Naive thymus-derived CD4-positive, alpha-beta T cell (primary cell): ENCODE measurements at regions not wholly inside any gene's neighbourhood (a gene's known extent, or its start where the extent isn't known, plus 50 kb on each side); places are given as distances from the start of the nearest gene placed in this dataset.

Source experiments
- ATAC-seq: fragments of 150-1000 bp; cut with Tn5 transposase; 2 replicates; pipeline ENCODE4 v1.10.0; 2021; ENCODE audit warnings: mild to moderate bottlenecking, moderate library complexity
- CTCF ChIA-PET: fragments of 350-600 bp; sonication (Branson Sonifier 250); formaldehyde crosslinking; loops from one replicate; lab custom pipeline; 2021; ENCODE audit warnings: antibody characterized with exemption; lab: Charles Lee
- POLR2A ChIA-PET: fragments of 350-600 bp; sonication (Branson Sonifier 250); formaldehyde crosslinking; loops from one replicate; lab custom pipeline; 2021; ENCODE audit warnings: antibody characterized with exemption, inconsistent platforms; lab: Charles Lee
- DNase-seq, 9 donors: peaks; one replicate each; pipeline versions ENCODE4 v3.0.0 to v3.0.0-alpha.2; 2020 to 2022; ENCODE audit warnings: mixed read lengths in 1 of 9
- H3K27ac ChIP-seq: one replicate; pipeline ENCODE4 v1.7.0; 2013; ENCODE audit warnings: mild to moderate bottlenecking, low read depth, low read length, moderate library complexity
- H3K27me3 ChIP-seq, 2 donors: one replicate each; pipeline ENCODE4 v1.7.0; 2013; ENCODE audit warnings: low read length in 2 of 2, mild to moderate bottlenecking in 2 of 2, moderate library complexity in 2 of 2; ENCODE audit not compliant: control insufficient read depth in 2 of 2, insufficient read depth in 2 of 2
- H3K36me3 ChIP-seq, 3 experiments: 1 replicate in 2 of 3; 2 replicates in 1 of 3; pipeline ENCODE4 v1.7.0; 2013; ENCODE audit warnings: low read length in 3 of 3, mild to moderate bottlenecking in 3 of 3, moderate library complexity in 1 of 3; ENCODE audit not compliant: insufficient read depth in 3 of 3, control insufficient read depth in 2 of 3
- H3K4me1 ChIP-seq, 2 donors: one replicate each; pipeline ENCODE4 v1.7.0; 2013; ENCODE audit warnings: low read length in 2 of 2, mild to moderate bottlenecking in 2 of 2, moderate library complexity in 1 of 2; ENCODE audit not compliant: control insufficient read depth in 2 of 2, insufficient read depth in 2 of 2
- H3K4me3 ChIP-seq: 2 replicates; pipeline ENCODE4 v1.7.0; 2013; ENCODE audit warnings: mild to moderate bottlenecking, low read length
- H3K9me3 ChIP-seq, 3 experiments: 1 replicate in 2 of 3; 2 replicates in 1 of 3; pipeline ENCODE4 v1.7.0; 2013; ENCODE audit warnings: low read length in 3 of 3; ENCODE audit not compliant: control insufficient read depth in 2 of 3
- H3K27ac Mint-ChIP-seq, 9 donors: one replicate each; pipeline ENCODE4 v1.8.0; 2020 to 2022; ENCODE audit warnings: mixed read lengths in 9 of 9, mild to moderate bottlenecking in 8 of 9, moderate library complexity in 5 of 9, inconsistent platforms in 2 of 9
- H3K27me3 Mint-ChIP-seq, 5 donors: one replicate each; pipeline ENCODE4 v1.8.0; 2021 to 2022; ENCODE audit warnings: mixed read lengths in 5 of 5, mild to moderate bottlenecking in 1 of 5
- H3K36me3 Mint-ChIP-seq, 5 donors: one replicate each; pipeline ENCODE4 v1.8.0; 2020 to 2022; ENCODE audit warnings: mixed read lengths in 5 of 5, mild to moderate bottlenecking in 3 of 5, inconsistent platforms in 1 of 5
- H3K4me1 Mint-ChIP-seq, 7 donors: one replicate each; pipeline ENCODE4 v1.8.0; 2020 to 2022; ENCODE audit warnings: mixed read lengths in 7 of 7, mild to moderate bottlenecking in 3 of 7, inconsistent platforms in 1 of 7
- H3K4me3 Mint-ChIP-seq, 10 donors: one replicate each; pipeline ENCODE4 v1.8.0; 2020 to 2022; ENCODE audit warnings: mild to moderate bottlenecking in 10 of 10, mixed read lengths in 10 of 10, moderate library complexity in 6 of 10, inconsistent platforms in 2 of 10
- H3K9me3 Mint-ChIP-seq, 11 donors: one replicate each; pipeline ENCODE4 v1.8.0; 2020 to 2022; ENCODE audit warnings: mixed read lengths in 11 of 11, mild to moderate bottlenecking in 4 of 11, inconsistent platforms in 1 of 11, moderate library complexity in 1 of 11
- intact Hi-C, 2 donors: fragments of 100-400 bp; cut with micrococcal nuclease; formaldehyde crosslinking; loops; one replicate each; pipeline ENCODE4 v1.15.1; 2023

GRCh38 chr7:42332605-42333222 is 95.7 kb upstream of the GLI3 start:
- Mint-ChIP-seq H3K27me3 (peaks cover 0 to 3% (median 0%) of the 10 kb centered on the region in 5 donors), H3K9me3 (peaks cover 4 to 21% (median 14%) of the 10 kb centered on the region in 11 donors), H3K4me3 (no peak overlapping the region), H3K4me1 (no peaks in the 10 kb centered on the region), H3K27ac (no peak overlapping the region), H3K36me3 (peaks cover 0 to 4% (median 0%) of the 10 kb centered on the region in 5 donors)
- ATAC-seq (no peak), DNase-seq (no peak)
- POLR2A ChIA-PET = no interaction called here
- Histone ChIP-seq H3K27ac (no peak overlapping the region), H3K36me3 (no peaks in the 10 kb centered on the region), H3K27me3 (no peaks in the 10 kb centered on the region), H3K4me1 (no peaks in the 10 kb centered on the region), H3K9me3 (peaks cover 0 to 4% (median 0%) of the 10 kb centered on the region in 3 experiments), H3K4me3 (no peak overlapping the region)
- intact Hi-C loops = no loop called here
- CTCF ChIA-PET = no interaction called here

- Mint-ChIP-seq H3K4me1 (no peaks in the 10 kb centered on the region), H3K36me3 (no peaks in the 10 kb centered on the region), H3K27me3 (peaks cover 0 to 6% (median 0%) of the 10 kb centered on the region in 5 donors), H3K9me3 (peaks cover 0 to 5% (median 0%) of the 10 kb centered on the region in 11 donors), H3K4me3 (no peak overlapping the region), H3K27ac (no peak overlapping the region)
- intact Hi-C loops = no loop called here
- H3K27ac ChIP-seq = no peak overlapping the region
- CTCF ChIA-PET = no interaction called here
- H3K4me3 ChIP-seq = no peak overlapping the region
- POLR2A ChIA-PET = no interaction called here
- no peaks in the 10 kb centered on the region for H3K36me3 ChIP-seq
- DNase-seq (no peak), ATAC-seq (no peak)
- no peaks in the 10 kb centered on the region for H3K27me3 ChIP-seq
- no peaks in the 10 kb centered on the region for H3K4me1 ChIP-seq
- H3K9me3 ChIP-seq = no peaks in the 10 kb centered on the region
Observed at GRCh38 chr7:42319631-42320030, 82.6 kb upstream of the GLI3 start.

- intact Hi-C loops = no loop called here
- ATAC-seq = no peak
Observed at GRCh38 chr7:42315631-42316030, 78.6 kb upstream of the GLI3 start.

GRCh38 chr7:42315103-42315502 is 78.1 kb upstream of the GLI3 start:
- Mint-ChIP-seq H3K27ac (no peak overlapping the region), H3K4me1 (no peaks in the 10 kb centered on the region), H3K27me3 (peaks cover 0 to 6% (median 0%) of the 10 kb centered on the region in 5 donors), H3K9me3 (peaks cover 0 to 26% (median 8%) of the 10 kb centered on the region in 11 donors), H3K4me3 (no peak overlapping the region), H3K36me3 (no peaks in the 10 kb centered on the region)
- H3K4me3 ChIP-seq = no peak overlapping the region
- H3K36me3 ChIP-seq = no peaks in the 10 kb centered on the region
- H3K4me1 ChIP-seq = no peaks in the 10 kb centered on the region
- no peak overlapping the region for H3K27ac ChIP-seq
- ChIA-PET CTCF (no interaction called here), POLR2A (no interaction called here)
- DNase-seq = no peak
- H3K9me3 ChIP-seq = no peaks in the 10 kb centered on the region
- no peak for ATAC-seq
- intact Hi-C loops = no loop called here
- no peaks in the 10 kb centered on the region for H3K27me3 ChIP-seq

More at GRCh38 chr7:42315631-42316030, 78.6 kb upstream of the GLI3 start:
- POLR2A ChIA-PET = no interaction called here
- Histone ChIP-seq H3K4me3 (no peak overlapping the region), H3K9me3 (no peaks in the 10 kb centered on the region), H3K36me3 (no peaks in the 10 kb centered on the region), H3K27me3 (no peaks in the 10 kb centered on the region), H3K27ac (no peak overlapping the region), H3K4me1 (no peaks in the 10 kb centered on the region)
- no peaks in the 10 kb centered on the region for H3K36me3 Mint-ChIP-seq
- H3K27me3 Mint-ChIP-seq = peaks cover 0 to 6% (median 0%) of the 10 kb centered on the region in 5 donors
- no peak for DNase-seq
- CTCF ChIA-PET = no interaction called here
- no peaks in the 10 kb centered on the region for H3K4me1 Mint-ChIP-seq
- no peak overlapping the region for H3K27ac Mint-ChIP-seq
- peaks cover 0 to 25% (median 8%) of the 10 kb centered on the region in 11 donors for H3K9me3 Mint-ChIP-seq
- no peak overlapping the region for H3K4me3 Mint-ChIP-seq

- Mint-ChIP-seq H3K9me3 (peaks cover 0 to 26% (median 8%) of the 10 kb centered on the region in 11 donors), H3K36me3 (no peaks in the 10 kb centered on the region), H3K4me3 (no peak overlapping the region), H3K4me1 (no peaks in the 10 kb centered on the region), H3K27me3 (peaks cover 0 to 6% (median 0%) of the 10 kb centered on the region in 5 donors), H3K27ac (no peak overlapping the region)
- no peak overlapping the region for H3K27ac ChIP-seq
- DNase-seq = no peak
- H3K36me3 ChIP-seq = no peaks in the 10 kb centered on the region
- H3K4me3 ChIP-seq = no peak overlapping the region
- ChIA-PET POLR2A (no interaction called here), CTCF (no interaction called here)
- no peaks in the 10 kb centered on the region for H3K27me3 ChIP-seq
- intact Hi-C loops = no loop called here
- no peak for ATAC-seq
- no peaks in the 10 kb centered on the region for H3K9me3 ChIP-seq
- H3K4me1 ChIP-seq = no peaks in the 10 kb centered on the region
Observed at GRCh38 chr7:42314696-42315095, 77.7 kb upstream of the GLI3 start.

- ChIA-PET POLR2A (no interaction called here), CTCF (no interaction called here)
- ATAC-seq = no peak
- H3K4me1 Mint-ChIP-seq = no peaks in the 10 kb centered on the region
- peaks cover 0 to 39% (median 8%) of the 10 kb centered on the region in 11 donors for H3K9me3 Mint-ChIP-seq
- H3K27me3 Mint-ChIP-seq = peaks cover 0 to 6% (median 0%) of the 10 kb centered on the region in 5 donors
- Histone ChIP-seq H3K4me1 (no peaks in the 10 kb centered on the region), H3K27me3 (no peaks in the 10 kb centered on the region), H3K36me3 (no peaks in the 10 kb centered on the region), H3K27ac (no peak overlapping the region), H3K4me3 (no peak overlapping the region), H3K9me3 (no peaks in the 10 kb centered on the region)
- DNase-seq = no peak
- no peak overlapping the region for H3K4me3 Mint-ChIP-seq
- H3K36me3 Mint-ChIP-seq = no peaks in the 10 kb centered on the region
- H3K27ac Mint-ChIP-seq = no peak overlapping the region
- intact Hi-C loops = no loop called here
Observed at GRCh38 chr7:42311195-42311594, 74.2 kb upstream of the GLI3 start.

- intact Hi-C loops = no loop called here
- H3K4me3 ChIP-seq = no peak overlapping the region
- H3K27ac Mint-ChIP-seq = no peak overlapping the region
- no peaks in the 10 kb centered on the region for H3K4me1 ChIP-seq
- H3K36me3 ChIP-seq = no peaks in the 10 kb centered on the region
- ATAC-seq (no peak), DNase-seq (no peak)
- H3K27ac ChIP-seq = no peak overlapping the region
- no peaks in the 10 kb centered on the region for H3K27me3 Mint-ChIP-seq
- no peak overlapping the region for H3K4me3 Mint-ChIP-seq
- H3K27me3 ChIP-seq = no peaks in the 10 kb centered on the region
- H3K36me3 Mint-ChIP-seq = no peaks in the 10 kb centered on the region
- POLR2A ChIA-PET = no interaction called here
- H3K9me3 ChIP-seq = no peaks in the 10 kb centered on the region
- peaks cover 0 to 13% (median 0%) of the 10 kb centered on the region in 11 donors for H3K9me3 Mint-ChIP-seq
- CTCF ChIA-PET = no interaction called here
- no peaks in the 10 kb centered on the region for H3K4me1 Mint-ChIP-seq
Observed at GRCh38 chr7:42292991-42293521, 56.0 kb upstream of the GLI3 start.
